ENCODE measurements at regions not wholly inside any gene's neighbourhood (a gene's known extent, or its start where the extent isn't known, plus 50 kb on each side); places are given as distances from the start of the nearest gene placed in this dataset.

GRCh38 chr11:32309530-32310213, 125.7 kb downstream of the WT1 start:
- Histone ChIP-seq H3K4me1 (ENCODE audit: control insufficient read depth, low read depth, low read length) (peaks cover 3% of the 10 kb centered on the region), H3K27me3 (ENCODE audit: control insufficient read depth, insufficient read depth, low read length) (no peaks in the 10 kb centered on the region), H3K4me3 (ENCODE audit: low read length) (no peak overlapping the region), H3K9me3 (ENCODE audit: control insufficient read depth, low read depth, low read length) (no peaks in the 10 kb centered on the region), H3K36me3 (ENCODE audit: control insufficient read depth, low read depth, low read length) (no peaks in the 10 kb centered on the region), H3K27ac (ENCODE audit: low read length) (no peak overlapping the region), H3K9ac (ENCODE audit: low read length) (no peak overlapping the region)

GRCh38 chr11:32310214-32310601, 125.1 kb downstream of the WT1 start:
- Histone ChIP-seq H3K4me1 (ENCODE audit: control insufficient read depth, low read depth, low read length) (peaks cover 3% of the 10 kb centered on the region), H3K27ac (ENCODE audit: low read length) (no peak overlapping the region), H3K36me3 (ENCODE audit: control insufficient read depth, low read depth, low read length) (no peaks in the 10 kb centered on the region), H3K4me3 (ENCODE audit: low read length) (no peak overlapping the region), H3K27me3 (ENCODE audit: control insufficient read depth, insufficient read depth, low read length) (no peaks in the 10 kb centered on the region), H3K9ac (ENCODE audit: low read length) (no peak overlapping the region), H3K9me3 (ENCODE audit: control insufficient read depth, low read depth, low read length) (no peaks in the 10 kb centered on the region)

GRCh38 chr11:32311346-32312065, 123.8 kb downstream of the WT1 start:
- H3K27me3 ChIP-seq (ENCODE audit: control insufficient read depth, insufficient read depth, low read length) = no peaks in the 10 kb centered on the region
- no peak overlapping the region for H3K4me3 ChIP-seq (ENCODE audit: low read length)
- no peak overlapping the region for H3K9ac ChIP-seq (ENCODE audit: low read length)
- H3K9me3 ChIP-seq (ENCODE audit: control insufficient read depth, low read depth, low read length) = no peaks in the 10 kb centered on the region
- H3K27ac ChIP-seq (ENCODE audit: low read length) = no peak overlapping the region
- no peaks in the 10 kb centered on the region for H3K36me3 ChIP-seq (ENCODE audit: control insufficient read depth, low read depth, low read length)
- peaks cover 3% of the 10 kb centered on the region for H3K4me1 ChIP-seq (ENCODE audit: control insufficient read depth, low read depth, low read length)

GRCh38 chr11:32312206-32312817, 123.0 kb downstream of the WT1 start:
- H3K4me3 ChIP-seq (ENCODE audit: low read length) = no peak overlapping the region
- H3K9me3 ChIP-seq (ENCODE audit: control insufficient read depth, low read depth, low read length) = no peaks in the 10 kb centered on the region
- no peaks in the 10 kb centered on the region for H3K36me3 ChIP-seq (ENCODE audit: control insufficient read depth, low read depth, low read length)
- H3K9ac ChIP-seq (ENCODE audit: low read length) = no peak overlapping the region
- no peaks in the 10 kb centered on the region for H3K27me3 ChIP-seq (ENCODE audit: control insufficient read depth, insufficient read depth, low read length)
- peaks cover 3% of the 10 kb centered on the region for H3K4me1 ChIP-seq (ENCODE audit: control insufficient read depth, low read depth, low read length)
- no peak overlapping the region for H3K27ac ChIP-seq (ENCODE audit: low read length)

GRCh38 chr11:32312865-32313403, 122.4 kb downstream of the WT1 start:
- Histone ChIP-seq H3K36me3 (ENCODE audit: control insufficient read depth, low read depth, low read length) (no peaks in the 10 kb centered on the region), H3K27ac (ENCODE audit: low read length) (no peak overlapping the region), H3K4me3 (ENCODE audit: low read length) (no peak overlapping the region), H3K9me3 (ENCODE audit: control insufficient read depth, low read depth, low read length) (no peaks in the 10 kb centered on the region), H3K27me3 (ENCODE audit: control insufficient read depth, insufficient read depth, low read length) (no peaks in the 10 kb centered on the region), H3K4me1 (ENCODE audit: control insufficient read depth, low read depth, low read length) (peaks cover 3% of the 10 kb centered on the region), H3K9ac (ENCODE audit: low read length) (no peak overlapping the region)

- no peak overlapping the region for H3K9ac ChIP-seq (ENCODE audit: low read length)
- H3K27me3 ChIP-seq (ENCODE audit: control insufficient read depth, insufficient read depth, low read length) = no peaks in the 10 kb centered on the region
- peaks cover 3% of the 10 kb centered on the region for H3K4me1 ChIP-seq (ENCODE audit: control insufficient read depth, low read depth, low read length)
- H3K36me3 ChIP-seq (ENCODE audit: control insufficient read depth, low read depth, low read length) = no peaks in the 10 kb centered on the region
- H3K27ac ChIP-seq (ENCODE audit: low read length) = no peak overlapping the region
- no peak overlapping the region for H3K4me3 ChIP-seq (ENCODE audit: low read length)
- H3K9me3 ChIP-seq (ENCODE audit: control insufficient read depth, low read depth, low read length) = no peaks in the 10 kb centered on the region
Observed at GRCh38 chr11:32313477-32313876, 121.9 kb downstream of the WT1 start.

- no peak overlapping the region for H3K4me3 ChIP-seq (ENCODE audit: low read length)
- H3K4me1 ChIP-seq (ENCODE audit: control insufficient read depth, low read depth, low read length) = peaks cover 3% of the 10 kb centered on the region
- H3K9ac ChIP-seq (ENCODE audit: low read length) = no peak overlapping the region
- H3K27me3 ChIP-seq (ENCODE audit: control insufficient read depth, insufficient read depth, low read length) = no peaks in the 10 kb centered on the region
- H3K36me3 ChIP-seq (ENCODE audit: control insufficient read depth, low read depth, low read length) = no peaks in the 10 kb centered on the region
- H3K27ac ChIP-seq (ENCODE audit: low read length) = no peak overlapping the region
- no peaks in the 10 kb centered on the region for H3K9me3 ChIP-seq (ENCODE audit: control insufficient read depth, low read depth, low read length)
Observed at GRCh38 chr11:32315121-32315520, 120.2 kb downstream of the WT1 start.

GRCh38 chr11:32316232-32316631, 119.1 kb downstream of the WT1 start:
- Histone ChIP-seq H3K9me3 (ENCODE audit: control insufficient read depth, low read depth, low read length) (no peaks in the 10 kb centered on the region), H3K4me3 (ENCODE audit: low read length) (no peak overlapping the region), H3K9ac (ENCODE audit: low read length) (no peak overlapping the region), H3K4me1 (ENCODE audit: control insufficient read depth, low read depth, low read length) (peaks cover 3% of the 10 kb centered on the region), H3K27ac (ENCODE audit: low read length) (no peak overlapping the region), H3K27me3 (ENCODE audit: control insufficient read depth, insufficient read depth, low read length) (no peaks in the 10 kb centered on the region), H3K36me3 (ENCODE audit: control insufficient read depth, low read depth, low read length) (no peaks in the 10 kb centered on the region)

- H3K27ac ChIP-seq (ENCODE audit: low read length) = no peak overlapping the region
Observed at GRCh38 chr11:32316858-32317642, 118.3 kb downstream of the WT1 start.

GRCh38 chr11:32317643-32318042, 117.7 kb downstream of the WT1 start:
- H3K4me1 ChIP-seq (ENCODE audit: control insufficient read depth, low read depth, low read length) = peaks cover 1% of the 10 kb centered on the region
- H3K27me3 ChIP-seq (ENCODE audit: control insufficient read depth, insufficient read depth, low read length) = no peaks in the 10 kb centered on the region
- H3K4me3 ChIP-seq (ENCODE audit: low read length) = no peak overlapping the region
- H3K9ac ChIP-seq (ENCODE audit: low read length) = no peak overlapping the region
- H3K36me3 ChIP-seq (ENCODE audit: control insufficient read depth, low read depth, low read length) = no peaks in the 10 kb centered on the region
- H3K27ac ChIP-seq (ENCODE audit: low read length) = no peak overlapping the region
- H3K9me3 ChIP-seq (ENCODE audit: control insufficient read depth, low read depth, low read length) = no peaks in the 10 kb centered on the region

More at GRCh38 chr11:32316858-32317642, 118.3 kb downstream of the WT1 start:
- H3K4me3 ChIP-seq (ENCODE audit: low read length) = no peak overlapping the region
- H3K36me3 ChIP-seq (ENCODE audit: control insufficient read depth, low read depth, low read length) = no peaks in the 10 kb centered on the region
- H3K4me1 ChIP-seq (ENCODE audit: control insufficient read depth, low read depth, low read length) = peaks cover 3% of the 10 kb centered on the region
- no peak overlapping the region for H3K9ac ChIP-seq (ENCODE audit: low read length)
- no peaks in the 10 kb centered on the region for H3K27me3 ChIP-seq (ENCODE audit: control insufficient read depth, insufficient read depth, low read length)
- no peaks in the 10 kb centered on the region for H3K9me3 ChIP-seq (ENCODE audit: control insufficient read depth, low read depth, low read length)

Measured in iPS-18a (cell line).